Esophagus muscularis mucosa (tissue), 3 donors: ENCODE measurements at regions not wholly inside any gene's neighbourhood (a gene's known extent, or its start where the extent isn't known, plus 50 kb on each side); places are given as distances from the start of the nearest gene placed in this dataset.

ENCODE experiments used
- POLR2A ChIP-seq: fragments of 450-650 bp; IDR thresholded peaks from one replicate; pipeline ENCODE4 v1.6.1; 2017; ENCODE audit warnings: antibody characterized with exemption, moderate library complexity, mild to moderate bottlenecking, low read depth
- POLR2AphosphoS5 ChIP-seq, 2 donors: sonication (generic); formaldehyde crosslinking; IDR thresholded peaks; one replicate each; pipeline ENCODE4 v1.6.1; 2017; ENCODE audit warnings: antibody characterized with exemption in 2 of 2
- TF ChIP-seq, protein P1 (sequence below), 3 experiments: fragments of 200-600 bp in 2 of 3; fragments of 450-650 bp in 1 of 3; sonication (generic) in 2 of 3; IDR thresholded peaks; one replicate each; pipeline ENCODE4 v1.5.1; 2017 to 2019; ENCODE audit warnings: antibody characterized with exemption in 3 of 3, mild to moderate bottlenecking in 2 of 3, moderate library complexity in 1 of 3

DNA sequence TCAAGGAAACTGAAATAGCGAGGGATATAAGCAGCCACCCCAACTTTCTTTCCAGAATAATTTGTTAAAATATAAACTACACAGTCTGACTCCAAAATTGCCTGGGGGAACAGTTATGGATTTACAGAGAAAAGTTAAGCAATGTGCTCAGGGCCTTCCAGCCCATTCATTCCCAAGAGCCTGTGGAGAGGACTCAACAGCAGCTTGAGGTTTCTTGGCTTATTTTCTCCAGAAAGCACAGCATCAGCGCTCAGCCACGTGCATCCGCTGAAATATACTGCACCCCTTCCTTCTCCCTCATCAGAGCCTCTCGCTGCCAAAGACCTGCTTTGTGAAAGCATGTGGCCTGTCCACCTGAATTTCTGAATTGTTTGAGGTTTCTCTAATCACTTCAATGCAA, 375.2 kb upstream of the VWC2 start:
- no peak for TF ChIP-seq POLR2A
- TF ChIP-seq, protein P1, sequence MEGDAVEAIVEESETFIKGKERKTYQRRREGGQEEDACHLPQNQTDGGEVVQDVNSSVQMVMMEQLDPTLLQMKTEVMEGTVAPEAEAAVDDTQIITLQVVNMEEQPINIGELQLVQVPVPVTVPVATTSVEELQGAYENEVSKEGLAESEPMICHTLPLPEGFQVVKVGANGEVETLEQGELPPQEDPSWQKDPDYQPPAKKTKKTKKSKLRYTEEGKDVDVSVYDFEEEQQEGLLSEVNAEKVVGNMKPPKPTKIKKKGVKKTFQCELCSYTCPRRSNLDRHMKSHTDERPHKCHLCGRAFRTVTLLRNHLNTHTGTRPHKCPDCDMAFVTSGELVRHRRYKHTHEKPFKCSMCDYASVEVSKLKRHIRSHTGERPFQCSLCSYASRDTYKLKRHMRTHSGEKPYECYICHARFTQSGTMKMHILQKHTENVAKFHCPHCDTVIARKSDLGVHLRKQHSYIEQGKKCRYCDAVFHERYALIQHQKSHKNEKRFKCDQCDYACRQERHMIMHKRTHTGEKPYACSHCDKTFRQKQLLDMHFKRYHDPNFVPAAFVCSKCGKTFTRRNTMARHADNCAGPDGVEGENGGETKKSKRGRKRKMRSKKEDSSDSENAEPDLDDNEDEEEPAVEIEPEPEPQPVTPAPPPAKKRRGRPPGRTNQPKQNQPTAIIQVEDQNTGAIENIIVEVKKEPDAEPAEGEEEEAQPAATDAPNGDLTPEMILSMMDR (IDR thresholded peaks at IDR 0.05), result no peak
- no peak for TF ChIP-seq POLR2AphosphoS5 (IDR thresholded peaks at IDR 0.05)
